ENCODE measurements at regions not wholly inside any gene's neighbourhood (a gene's known extent, or its start where the extent isn't known, plus 50 kb on each side); places are given as distances from the start of the nearest gene placed in this dataset.
"Not testable (repeated sequence)": the region's sequence is repeated elsewhere in the genome, so short reads cannot be mapped to it uniquely, and the experiment has no call there.

- not testable (repeated sequence) for TF ChIP-seq CTCF (optimal IDR thresholded peaks at IDR 0.05 in 1 of 3, IDR thresholded peaks at IDR 0.05 in 1 of 3, conservative IDR thresholded peaks at IDR 0.05 in 1 of 3; ENCODE audit: extremely low read depth in 1 of 3, insufficient read depth in 2 of 3, low read length in 3 of 3); EZH2 (IDR thresholded peaks at IDR 0.05; ENCODE audit: low read length)
Measured at GRCh38 chr4:3943051-3943450, 176.9 kb downstream of the ADRA2C start.
